Naive thymus-derived CD4-positive, alpha-beta T cell (primary cell): ENCODE measurements at regions not wholly inside any gene's neighbourhood (a gene's known extent, or its start where the extent isn't known, plus 50 kb on each side); places are given as distances from the start of the nearest gene placed in this dataset.
"Not testable (repeated sequence)": the region's sequence is repeated elsewhere in the genome, so short reads cannot be mapped to it uniquely, and the experiment has no call there.

ENCODE experiments used
- ATAC-seq: fragments of 150-1000 bp; cut with Tn5 transposase; 2 replicates; pipeline ENCODE4 v1.10.0; 2021; ENCODE audit warnings: mild to moderate bottlenecking, moderate library complexity
- CTCF ChIA-PET: fragments of 350-600 bp; sonication (Branson Sonifier 250); formaldehyde crosslinking; loops from one replicate; lab custom pipeline; 2021; ENCODE audit warnings: antibody characterized with exemption; lab: Charles Lee
- POLR2A ChIA-PET: fragments of 350-600 bp; sonication (Branson Sonifier 250); formaldehyde crosslinking; loops from one replicate; lab custom pipeline; 2021; ENCODE audit warnings: antibody characterized with exemption, inconsistent platforms; lab: Charles Lee
- DNase-seq, 9 donors: peaks; one replicate each; pipeline versions ENCODE4 v3.0.0 to v3.0.0-alpha.2; 2020 to 2022; ENCODE audit warnings: mixed read lengths in 1 of 9
- H3K27ac ChIP-seq: one replicate; pipeline ENCODE4 v1.7.0; 2013; ENCODE audit warnings: mild to moderate bottlenecking, low read depth, low read length, moderate library complexity
- H3K27me3 ChIP-seq, 2 donors: one replicate each; pipeline ENCODE4 v1.7.0; 2013; ENCODE audit warnings: low read length in 2 of 2, mild to moderate bottlenecking in 2 of 2, moderate library complexity in 2 of 2; ENCODE audit not compliant: control insufficient read depth in 2 of 2, insufficient read depth in 2 of 2
- H3K36me3 ChIP-seq, 3 experiments: 1 replicate in 2 of 3; 2 replicates in 1 of 3; pipeline ENCODE4 v1.7.0; 2013; ENCODE audit warnings: low read length in 3 of 3, mild to moderate bottlenecking in 3 of 3, moderate library complexity in 1 of 3; ENCODE audit not compliant: insufficient read depth in 3 of 3, control insufficient read depth in 2 of 3
- H3K4me1 ChIP-seq, 2 donors: one replicate each; pipeline ENCODE4 v1.7.0; 2013; ENCODE audit warnings: low read length in 2 of 2, mild to moderate bottlenecking in 2 of 2, moderate library complexity in 1 of 2; ENCODE audit not compliant: control insufficient read depth in 2 of 2, insufficient read depth in 2 of 2
- H3K4me3 ChIP-seq: 2 replicates; pipeline ENCODE4 v1.7.0; 2013; ENCODE audit warnings: mild to moderate bottlenecking, low read length
- H3K9me3 ChIP-seq, 3 experiments: 1 replicate in 2 of 3; 2 replicates in 1 of 3; pipeline ENCODE4 v1.7.0; 2013; ENCODE audit warnings: low read length in 3 of 3; ENCODE audit not compliant: control insufficient read depth in 2 of 3
- H3K27ac Mint-ChIP-seq, 9 donors: one replicate each; pipeline ENCODE4 v1.8.0; 2020 to 2022; ENCODE audit warnings: mixed read lengths in 9 of 9, mild to moderate bottlenecking in 8 of 9, moderate library complexity in 5 of 9, inconsistent platforms in 2 of 9
- H3K27me3 Mint-ChIP-seq, 5 donors: one replicate each; pipeline ENCODE4 v1.8.0; 2021 to 2022; ENCODE audit warnings: mixed read lengths in 5 of 5, mild to moderate bottlenecking in 1 of 5
- H3K36me3 Mint-ChIP-seq, 5 donors: one replicate each; pipeline ENCODE4 v1.8.0; 2020 to 2022; ENCODE audit warnings: mixed read lengths in 5 of 5, mild to moderate bottlenecking in 3 of 5, inconsistent platforms in 1 of 5
- H3K4me1 Mint-ChIP-seq, 7 donors: one replicate each; pipeline ENCODE4 v1.8.0; 2020 to 2022; ENCODE audit warnings: mixed read lengths in 7 of 7, mild to moderate bottlenecking in 3 of 7, inconsistent platforms in 1 of 7
- H3K4me3 Mint-ChIP-seq, 10 donors: one replicate each; pipeline ENCODE4 v1.8.0; 2020 to 2022; ENCODE audit warnings: mild to moderate bottlenecking in 10 of 10, mixed read lengths in 10 of 10, moderate library complexity in 6 of 10, inconsistent platforms in 2 of 10
- H3K9me3 Mint-ChIP-seq, 11 donors: one replicate each; pipeline ENCODE4 v1.8.0; 2020 to 2022; ENCODE audit warnings: mixed read lengths in 11 of 11, mild to moderate bottlenecking in 4 of 11, inconsistent platforms in 1 of 11, moderate library complexity in 1 of 11
- intact Hi-C, 2 donors: fragments of 100-400 bp; cut with micrococcal nuclease; formaldehyde crosslinking; loops; one replicate each; pipeline ENCODE4 v1.15.1; 2023

GRCh38 chr12:111113313-111113712 is 192.9 kb upstream of the MYL2 start:
- H3K27ac Mint-ChIP-seq, H3K9me3 ChIP-seq, ATAC-seq, intact Hi-C loops, H3K27me3 ChIP-seq, H3K9me3 Mint-ChIP-seq, POLR2A ChIA-PET, H3K36me3 Mint-ChIP-seq, H3K27ac ChIP-seq, H3K36me3 ChIP-seq, H3K4me1 ChIP-seq, DNase-seq, H3K4me3 ChIP-seq, H3K4me3 Mint-ChIP-seq: not testable (repeated sequence)
- peaks cover 0 to 14% (median 0%) of the 10 kb centered on the region in 5 donors for H3K27me3 Mint-ChIP-seq
- CTCF ChIA-PET, result interaction anchor here (0.7 kb wide), 1 partner anchor 88 kb away, joined by 3 read pairs; no protein-coding TSS in a partner anchor
- peaks cover 0 to 12% (median 9%) of the 10 kb centered on the region in 7 donors for H3K4me1 Mint-ChIP-seq

- intact Hi-C loops, result no loop called here
- Mint-ChIP-seq H3K4me3 (no peak overlapping the region), H3K27ac (peak overlapping the region in 1 of 9 donors; percentile 2), H3K27me3 (peaks cover 0 to 13% (median 0%) of the 10 kb centered on the region in 5 donors), H3K36me3 (peaks cover 0 to 6% (median 0%) of the 10 kb centered on the region in 5 donors), H3K9me3 (peaks cover 0 to 6% (median under 1%) of the 10 kb centered on the region in 11 donors), H3K4me1 (peaks cover 0 to 12% (median 9%) of the 10 kb centered on the region in 7 donors)
- ChIA-PET POLR2A (no interaction called here), CTCF (no interaction called here)
- ATAC-seq (no peak), DNase-seq (no peak)
- no peaks in the 10 kb centered on the region for H3K27me3 ChIP-seq
- no peak overlapping the region for H3K27ac ChIP-seq
- no peaks in the 10 kb centered on the region for H3K4me1 ChIP-seq
- no peaks in the 10 kb centered on the region for H3K36me3 ChIP-seq
- H3K4me3 ChIP-seq, result no peak overlapping the region
- H3K9me3 ChIP-seq, result no peaks in the 10 kb centered on the region
These were observed 192.1 kb upstream of the MYL2 start for GRCh38 chr12:111112311-111113098.

- H3K27me3 Mint-ChIP-seq, result peaks cover 0 to 15% (median 0%) of the 10 kb centered on the region in 5 donors
- H3K4me3 Mint-ChIP-seq, result no peak overlapping the region
- peaks cover 0 to 12% (median 9%) of the 10 kb centered on the region in 7 donors for H3K4me1 Mint-ChIP-seq
- peaks cover 0 to 6% (median 0%) of the 10 kb centered on the region in 11 donors for H3K9me3 Mint-ChIP-seq
- Histone ChIP-seq H3K36me3 (no peaks in the 10 kb centered on the region), H3K4me1 (no peaks in the 10 kb centered on the region), H3K27ac (no peak overlapping the region), H3K9me3 (no peaks in the 10 kb centered on the region), H3K4me3 (no peak overlapping the region), H3K27me3 (no peaks in the 10 kb centered on the region)
- intact Hi-C loops, result no loop called here
- H3K36me3 Mint-ChIP-seq, result peaks cover 0 to 5% (median 0%) of the 10 kb centered on the region in 5 donors
- DNase-seq (no peak), ATAC-seq (no peak)
- no peak overlapping the region for H3K27ac Mint-ChIP-seq
- ChIA-PET POLR2A (no interaction called here), CTCF (no interaction called here)
These were observed 191.3 kb upstream of the MYL2 start for GRCh38 chr12:111111681-111112080.

GRCh38 chr12:111110556-111110955 is 190.2 kb upstream of the MYL2 start:
- intact Hi-C loops, result no loop called here
- ATAC-seq (no peak), DNase-seq (no peak)
- Histone ChIP-seq H3K36me3 (no peaks in the 10 kb centered on the region), H3K27ac (no peak overlapping the region), H3K4me1 (no peaks in the 10 kb centered on the region), H3K9me3 (no peaks in the 10 kb centered on the region), H3K4me3 (no peak overlapping the region), H3K27me3 (no peaks in the 10 kb centered on the region)
- no peak overlapping the region for H3K4me3 Mint-ChIP-seq
- POLR2A ChIA-PET, result no interaction called here
- CTCF ChIA-PET, result interaction anchor here (0.8 kb wide), 1 partner anchor 114 kb away, joined by 3 read pairs; no protein-coding TSS in a partner anchor
- no peaks in the 10 kb centered on the region for H3K36me3 Mint-ChIP-seq
- H3K27ac Mint-ChIP-seq, result no peak overlapping the region
- peaks cover 0 to 12% (median 9%) of the 10 kb centered on the region in 7 donors for H3K4me1 Mint-ChIP-seq
- H3K27me3 Mint-ChIP-seq, result peaks cover 0 to 15% (median 0%) of the 10 kb centered on the region in 5 donors
- H3K9me3 Mint-ChIP-seq, result peaks cover 0 to 4% (median 0%) of the 10 kb centered on the region in 11 donors

GRCh38 chr12:111108726-111109125 is 188.3 kb upstream of the MYL2 start:
- H3K36me3 Mint-ChIP-seq, result peaks cover 0 to 4% (median 0%) of the 10 kb centered on the region in 5 donors
- CTCF ChIA-PET, result no interaction called here
- no peak overlapping the region for H3K27ac ChIP-seq
- H3K4me3 Mint-ChIP-seq, result no peak overlapping the region
- H3K27me3 ChIP-seq, result no peaks in the 10 kb centered on the region
- no peak for ATAC-seq
- POLR2A ChIA-PET, result no interaction called here
- peaks cover 0 to 12% (median 9%) of the 10 kb centered on the region in 7 donors for H3K4me1 Mint-ChIP-seq
- no peaks in the 10 kb centered on the region for H3K4me1 ChIP-seq
- peaks cover 0 to 4% (median 0%) of the 10 kb centered on the region in 11 donors for H3K9me3 Mint-ChIP-seq
- intact Hi-C loops, result no loop called here
- H3K9me3 ChIP-seq, result no peaks in the 10 kb centered on the region
- H3K27me3 Mint-ChIP-seq, result peaks cover 0 to 11% (median 0%) of the 10 kb centered on the region in 5 donors
- DNase-seq, result no peak
- no peak overlapping the region for H3K4me3 ChIP-seq
- no peak overlapping the region for H3K27ac Mint-ChIP-seq
- H3K36me3 ChIP-seq, result no peaks in the 10 kb centered on the region

- peaks cover 0 to 4% (median 0%) of the 10 kb centered on the region in 5 donors for H3K36me3 Mint-ChIP-seq
- H3K4me1 ChIP-seq, result no peaks in the 10 kb centered on the region
- no peaks in the 10 kb centered on the region for H3K27me3 ChIP-seq
- ATAC-seq, result no peak
- intact Hi-C loops, result no loop called here
- no peaks in the 10 kb centered on the region for H3K9me3 ChIP-seq
- H3K27ac Mint-ChIP-seq, result no peak overlapping the region
- POLR2A ChIA-PET, result interaction anchor here (0.5 kb wide), 1 partner anchor 413 kb away, joined by 3 read pairs; no protein-coding TSS in a partner anchor
- no peak overlapping the region for H3K27ac ChIP-seq
- peaks cover 0 to 4% (median 0%) of the 10 kb centered on the region in 11 donors for H3K9me3 Mint-ChIP-seq
- H3K4me3 ChIP-seq, result no peak overlapping the region
- DNase-seq, result no peak
- CTCF ChIA-PET, result no interaction called here
- H3K4me3 Mint-ChIP-seq, result no peak overlapping the region
- peaks cover 0 to 9% (median 9%) of the 10 kb centered on the region in 7 donors for H3K4me1 Mint-ChIP-seq
- H3K27me3 Mint-ChIP-seq, result peaks cover 0 to 12% (median 0%) of the 10 kb centered on the region in 5 donors
- no peaks in the 10 kb centered on the region for H3K36me3 ChIP-seq
These were observed 187.2 kb upstream of the MYL2 start for GRCh38 chr12:111107392-111108178.
